Ovary (tissue), 3 donors: ENCODE measurements at regions not wholly inside any gene's neighbourhood (a gene's known extent, or its start where the extent isn't known, plus 50 kb on each side); places are given as distances from the start of the nearest gene placed in this dataset.

ENCODE experiments used
- EP300 ChIP-seq: sonication (generic); formaldehyde crosslinking; IDR thresholded peaks from one replicate; pipeline ENCODE4 v1.6.1; 2017; ENCODE audit warnings: antibody characterized with exemption
- POLR2A ChIP-seq: fragments of 450-650 bp; IDR thresholded peaks from one replicate; pipeline ENCODE4 v1.6.1; 2017; ENCODE audit warnings: antibody characterized with exemption, mild to moderate bottlenecking, moderate library complexity
- TF ChIP-seq, protein P1 (sequence below), 3 donors: fragments of 450-650 bp in 2 of 3; fragments of 200-600 bp in 1 of 3; IDR thresholded peaks; one replicate each; pipeline versions ENCODE4 v1.5.1 to v1.8.0; 2016 to 2022; ENCODE audit warnings: antibody characterized with exemption in 3 of 3, mild to moderate bottlenecking in 1 of 3
- donor health status: DM: no; HTN: no; CAD: no.

DNA sequence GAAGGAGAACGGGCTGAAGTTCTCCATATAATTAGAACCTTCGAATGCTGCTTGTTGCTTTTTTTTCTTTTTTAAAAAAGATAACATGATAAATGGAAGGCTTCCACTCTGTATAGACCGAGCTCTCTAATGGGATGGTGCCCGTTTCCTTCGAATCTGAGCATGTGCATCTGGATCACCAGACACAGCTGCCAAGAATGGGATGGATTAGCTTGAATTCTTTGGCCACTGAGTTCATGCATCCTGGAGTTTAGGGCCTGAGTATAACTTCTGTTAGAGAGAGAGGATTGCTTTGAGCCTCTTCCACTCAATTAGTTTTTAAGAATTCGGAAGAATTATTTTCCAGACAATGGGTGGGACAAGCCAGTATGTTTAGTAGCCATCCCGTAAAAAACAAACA is 93.7 kb upstream of the GDNF start:
- TF ChIP-seq, protein P1, sequence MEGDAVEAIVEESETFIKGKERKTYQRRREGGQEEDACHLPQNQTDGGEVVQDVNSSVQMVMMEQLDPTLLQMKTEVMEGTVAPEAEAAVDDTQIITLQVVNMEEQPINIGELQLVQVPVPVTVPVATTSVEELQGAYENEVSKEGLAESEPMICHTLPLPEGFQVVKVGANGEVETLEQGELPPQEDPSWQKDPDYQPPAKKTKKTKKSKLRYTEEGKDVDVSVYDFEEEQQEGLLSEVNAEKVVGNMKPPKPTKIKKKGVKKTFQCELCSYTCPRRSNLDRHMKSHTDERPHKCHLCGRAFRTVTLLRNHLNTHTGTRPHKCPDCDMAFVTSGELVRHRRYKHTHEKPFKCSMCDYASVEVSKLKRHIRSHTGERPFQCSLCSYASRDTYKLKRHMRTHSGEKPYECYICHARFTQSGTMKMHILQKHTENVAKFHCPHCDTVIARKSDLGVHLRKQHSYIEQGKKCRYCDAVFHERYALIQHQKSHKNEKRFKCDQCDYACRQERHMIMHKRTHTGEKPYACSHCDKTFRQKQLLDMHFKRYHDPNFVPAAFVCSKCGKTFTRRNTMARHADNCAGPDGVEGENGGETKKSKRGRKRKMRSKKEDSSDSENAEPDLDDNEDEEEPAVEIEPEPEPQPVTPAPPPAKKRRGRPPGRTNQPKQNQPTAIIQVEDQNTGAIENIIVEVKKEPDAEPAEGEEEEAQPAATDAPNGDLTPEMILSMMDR (IDR thresholded peaks at IDR 0.05) = no peak
- TF ChIP-seq POLR2A (no peak), EP300 (no peak)
